CD1c-positive myeloid dendritic cell (primary cell): ENCODE measurements at regions not wholly inside any gene's neighbourhood (a gene's known extent, or its start where the extent isn't known, plus 50 kb on each side); places are given as distances from the start of the nearest gene placed in this dataset.

Experiments
- DNase-seq: peaks from one replicate; pipeline ENCODE4 v3.0.0-alpha.2; 2016; ENCODE audit errors: extremely low spot score

- DNase-seq = no peak
These were observed 235.7 kb upstream of the KCNMB2 start for GRCh38 chr3:178300441-178300959.

GRCh38 chr3:178302966-178303930 is 233.0 kb upstream of the KCNMB2 start:
- DNase-seq = no peak

GRCh38 chr3:178304758-178305467 is 231.3 kb upstream of the KCNMB2 start:
- no peak for DNase-seq

- DNase-seq = no peak
These were observed 229.7 kb upstream of the KCNMB2 start for GRCh38 chr3:178306432-178307115.

GRCh38 chr3:178308771-178309170 is 227.5 kb upstream of the KCNMB2 start:
- DNase-seq = no peak

- DNase-seq = no peak
These were observed 225.3 kb upstream of the KCNMB2 start for GRCh38 chr3:178310949-178311348.

- no peak for DNase-seq
These were observed 222.5 kb upstream of the KCNMB2 start for GRCh38 chr3:178313716-178314115.

GRCh38 chr3:178318340-178318739 is 217.9 kb upstream of the KCNMB2 start:
- DNase-seq = no peak

GRCh38 chr3:178318941-178319816 is 217.1 kb upstream of the KCNMB2 start:
- DNase-seq = no peak

GRCh38 chr3:178320456-178321351 is 215.5 kb upstream of the KCNMB2 start:
- no peak for DNase-seq

GRCh38 chr3:178324356-178324755 is 211.9 kb upstream of the KCNMB2 start:
- no peak for DNase-seq

- DNase-seq = peak; percentile 5
These were observed 210.9 kb upstream of the KCNMB2 start for GRCh38 chr3:178325330-178325729.

GRCh38 chr3:178329936-178330335 is 206.3 kb upstream of the KCNMB2 start:
- no peak for DNase-seq

- DNase-seq = no peak
These were observed 202.0 kb upstream of the KCNMB2 start for GRCh38 chr3:178334239-178334638.

- no peak for DNase-seq
These were observed 199.9 kb upstream of the KCNMB2 start for GRCh38 chr3:178336336-178336735.

- no peak for DNase-seq
These were observed 195.7 kb upstream of the KCNMB2 start for GRCh38 chr3:178340506-178340905.

- no peak for DNase-seq
These were observed 194.6 kb upstream of the KCNMB2 start for GRCh38 chr3:178341636-178342035.

- no peak for DNase-seq
These were observed 194.1 kb upstream of the KCNMB2 start for GRCh38 chr3:178342111-178342510.

GRCh38 chr3:178343433-178344038 is 192.7 kb upstream of the KCNMB2 start:
- no peak for DNase-seq

- DNase-seq = no peak
These were observed 190.3 kb upstream of the KCNMB2 start for GRCh38 chr3:178345944-178346343.
